ENCODE measurements at regions not wholly inside any gene's neighbourhood (a gene's known extent, or its start where the extent isn't known, plus 50 kb on each side); places are given as distances from the start of the nearest gene placed in this dataset.

DNA sequence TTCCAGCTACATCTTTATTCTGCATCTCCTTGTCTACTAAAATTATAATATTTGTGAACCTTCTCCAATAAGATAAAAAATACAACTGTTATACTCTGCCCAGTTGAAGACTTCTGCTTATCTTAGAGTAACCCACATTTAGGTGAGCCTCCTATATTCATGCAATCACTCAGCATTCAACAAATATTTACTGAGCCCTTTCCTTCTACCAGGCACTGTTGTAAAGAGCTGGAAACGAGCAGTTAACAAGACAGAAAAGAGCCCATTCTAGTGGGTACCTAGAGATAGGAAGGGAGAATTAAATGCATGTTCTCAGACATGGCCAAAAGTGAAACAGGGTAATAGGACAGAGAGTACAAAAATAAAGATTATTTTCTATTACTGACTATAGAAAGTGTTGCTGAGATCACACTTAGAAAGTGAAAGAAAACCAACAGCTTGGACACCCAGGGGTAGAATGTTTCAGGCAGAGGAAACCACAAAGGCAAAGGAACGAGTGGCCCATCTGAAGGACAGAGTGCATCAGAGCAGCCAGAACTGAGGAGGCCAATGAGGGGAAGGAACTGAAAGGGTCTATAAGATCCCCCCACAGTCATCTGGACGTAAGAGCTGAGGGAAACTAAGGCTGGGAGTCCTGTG, 50.8 kb upstream of the SMLR1 start:
- Histone ChIP-seq H3K27ac (no peak overlapping the region), H3K36me3 (replicated peaks in 1 of 2) (no peaks in the 10 kb centered on the region), H3K27me3 (no peaks in the 10 kb centered on the region), H3K4me1 (replicated peaks in 1 of 2) (no peaks in the 10 kb centered on the region), H3K4me3 (no peak overlapping the region), H3K9me3 (replicated peaks in 1 of 3) (no peaks in the 10 kb centered on the region)
- DNase-seq: no peak
- 49 to 69% (median 61%) methylated on average over 3 of the region's 3 CpGs for WGBS, 4 donors
- intact Hi-C loops (cut with DNase I): no loop called here
- TF ChIP-seq, protein P1, sequence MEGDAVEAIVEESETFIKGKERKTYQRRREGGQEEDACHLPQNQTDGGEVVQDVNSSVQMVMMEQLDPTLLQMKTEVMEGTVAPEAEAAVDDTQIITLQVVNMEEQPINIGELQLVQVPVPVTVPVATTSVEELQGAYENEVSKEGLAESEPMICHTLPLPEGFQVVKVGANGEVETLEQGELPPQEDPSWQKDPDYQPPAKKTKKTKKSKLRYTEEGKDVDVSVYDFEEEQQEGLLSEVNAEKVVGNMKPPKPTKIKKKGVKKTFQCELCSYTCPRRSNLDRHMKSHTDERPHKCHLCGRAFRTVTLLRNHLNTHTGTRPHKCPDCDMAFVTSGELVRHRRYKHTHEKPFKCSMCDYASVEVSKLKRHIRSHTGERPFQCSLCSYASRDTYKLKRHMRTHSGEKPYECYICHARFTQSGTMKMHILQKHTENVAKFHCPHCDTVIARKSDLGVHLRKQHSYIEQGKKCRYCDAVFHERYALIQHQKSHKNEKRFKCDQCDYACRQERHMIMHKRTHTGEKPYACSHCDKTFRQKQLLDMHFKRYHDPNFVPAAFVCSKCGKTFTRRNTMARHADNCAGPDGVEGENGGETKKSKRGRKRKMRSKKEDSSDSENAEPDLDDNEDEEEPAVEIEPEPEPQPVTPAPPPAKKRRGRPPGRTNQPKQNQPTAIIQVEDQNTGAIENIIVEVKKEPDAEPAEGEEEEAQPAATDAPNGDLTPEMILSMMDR (IDR thresholded peaks at IDR 0.05): no peak
- TF ChIP-seq POLR2A (IDR thresholded peaks at IDR 0.05): no peak

Small RNAs in the stretch of these regions (small RNA-seq; reads per million reads assigned to genes)
- 0 reads per million in 2 donors for gene RF00019
